GM23338 (cell line): ENCODE measurements at regions not wholly inside any gene's neighbourhood (a gene's known extent, or its start where the extent isn't known, plus 50 kb on each side); places are given as distances from the start of the nearest gene placed in this dataset.
A peak's percentile ranks its signal among the peaks of the same experiment; 100 is the strongest.

ENCODE experiments used
- ATAC-seq: fragments of 200-7000 bp; cut with Tn5 transposase; 3 replicates; pipeline ENCODE4 v1.9.1; 2020
- DNase-seq: peaks from one replicate; pipeline ENCODE4 v3.0.0-alpha.2; 2015; ENCODE audit warnings: low spot score
- H2AFZ ChIP-seq: fragments of 200-600 bp; sonication (generic); 2 replicates; pipeline ENCODE4 v1.8.0; 2016; ENCODE audit warnings: antibody characterized with exemption, mild to moderate bottlenecking, moderate library complexity
- H3F3A ChIP-seq: fragments of 200-600 bp; sonication (generic); replicated peaks from 2 replicates; pipeline ENCODE4 v1.8.0; 2017; ENCODE audit warnings: antibody characterized with exemption, mixed run types, low read depth
- H3K27ac ChIP-seq: fragments of 200-600 bp; sonication (generic); 2 replicates; pipeline ENCODE4 v1.6.1; 2016; ENCODE audit warnings: low read depth
- H3K27me3 ChIP-seq: fragments of 200-600 bp; sonication (generic); 2 replicates; pipeline ENCODE4 v1.8.0; 2016; ENCODE audit warnings: mild to moderate bottlenecking, mixed run types, moderate library complexity; ENCODE audit not compliant: insufficient read depth
- H3K36me3 ChIP-seq: fragments of 200-600 bp; sonication (generic); 2 replicates; pipeline ENCODE4 v1.8.0; 2016; ENCODE audit warnings: mild to moderate bottlenecking; ENCODE audit not compliant: insufficient read depth
- H3K4me1 ChIP-seq: fragments of 200-600 bp; sonication (generic); 2 replicates; pipeline ENCODE4 v1.8.0; 2016; ENCODE audit warnings: mild to moderate bottlenecking, moderate library complexity; ENCODE audit not compliant: insufficient read depth
- H3K4me2 ChIP-seq: fragments of 200-600 bp; sonication (generic); 2 replicates; pipeline ENCODE4 v1.7.1; 2017; ENCODE audit warnings: mixed run types
- H3K4me3 ChIP-seq: fragments of 200-600 bp; sonication (generic); 2 replicates; pipeline ENCODE4 v1.6.1; 2016; ENCODE audit warnings: mixed run types
- H3K79me2 ChIP-seq: fragments of 200-600 bp; sonication (generic); replicated peaks from 2 replicates; pipeline ENCODE4 v1.8.0; 2017; ENCODE audit warnings: mild to moderate bottlenecking; ENCODE audit not compliant: insufficient read depth
- H3K9me2 ChIP-seq: fragments of 200-600 bp; sonication (generic); 2 replicates; pipeline ENCODE4 v1.8.0; 2017; ENCODE audit not compliant: insufficient read depth
- H4K20me1 ChIP-seq: fragments of 200-600 bp; sonication (generic); replicated peaks from 2 replicates; pipeline ENCODE4 v1.8.0; 2017; ENCODE audit warnings: mild to moderate bottlenecking; ENCODE audit not compliant: insufficient read depth
- H3K27ac Mint-ChIP-seq: 2 replicates; pipeline ENCODE4 v1.8.0; 2020; ENCODE audit warnings: inconsistent platforms, mild to moderate bottlenecking, moderate library complexity, mixed read lengths
- H3K27me3 Mint-ChIP-seq: 3 replicates; pipeline ENCODE4 v1.8.0; 2022; ENCODE audit warnings: low read depth, mild to moderate bottlenecking, moderate library complexity, mixed read lengths, inconsistent platforms; ENCODE audit not compliant: insufficient read depth, poor library complexity
- H3K36me3 Mint-ChIP-seq: 3 replicates; pipeline ENCODE4 v1.8.0; 2021; ENCODE audit warnings: low read depth, mild to moderate bottlenecking, inconsistent platforms, moderate library complexity, mixed read lengths
- H3K4me1 Mint-ChIP-seq: 3 replicates; pipeline ENCODE4 v1.8.0; 2020; ENCODE audit warnings: mild to moderate bottlenecking, inconsistent platforms, mixed read lengths
- H3K4me3 Mint-ChIP-seq: 3 replicates; pipeline ENCODE4 v1.8.0; 2021; ENCODE audit warnings: moderate library complexity, mild to moderate bottlenecking, inconsistent platforms, mixed read lengths
- H3K9me3 Mint-ChIP-seq: 3 replicates; pipeline ENCODE4 v1.8.0; 2020; ENCODE audit warnings: moderate library complexity, mild to moderate bottlenecking, inconsistent platforms, mixed read lengths
- CREB1 ChIP-seq: fragments of 250-450 bp; sonication (Bioruptor Pico); IDR thresholded peaks from 2 replicates; pipeline ENCODE4 v1.5.0; 2020; ENCODE audit warnings: low read depth, mild to moderate bottlenecking, moderate library complexity
- EZH2 ChIP-seq: fragments of 200-600 bp; sonication (generic); IDR thresholded peaks from one replicate; pipeline ENCODE4 v1.8.0; 2017; ENCODE audit warnings: antibody characterized with exemption, mild to moderate bottlenecking, low read depth; ENCODE audit not compliant: unreplicated experiment
- EZH2phosphoT487 ChIP-seq: fragments of 200-600 bp; sonication (generic); IDR thresholded peaks from one replicate; pipeline ENCODE4 v1.8.1; 2018; ENCODE audit warnings: antibody characterized with exemption; ENCODE audit not compliant: unreplicated experiment
- JUNB ChIP-seq: IDR thresholded peaks from one replicate; pipeline ENCODE4 v1.6.1; 2016; ENCODE audit warnings: antibody characterized with exemption; ENCODE audit not compliant: unreplicated experiment
- NANOG ChIP-seq: IDR thresholded peaks from 2 replicates; pipeline ENCODE4 v1.6.1; 2016; ENCODE audit warnings: antibody characterized with exemption, borderline replicate concordance
- POLR2AphosphoS5 ChIP-seq: IDR thresholded peaks from 2 replicates; pipeline ENCODE4 v1.6.1; 2016; ENCODE audit warnings: antibody characterized with exemption, low read depth
- TF ChIP-seq, protein P1 (sequence below), 2 experiments: fragments of 200-600 bp in 1 of 2; sonication (generic) in 1 of 2; conservative IDR thresholded peaks; 2 replicates each; pipeline versions ENCODE4 v1.5.1 to v1.6.1; 2016 to 2017; ENCODE audit warnings: antibody characterized with exemption in 2 of 2, low read depth in 2 of 2, mild to moderate bottlenecking in 2 of 2, moderate library complexity in 1 of 2
- TF ChIP-seq, protein P2 (sequence below): IDR thresholded peaks from 2 replicates; pipeline ENCODE4 v1.6.1; 2016; ENCODE audit warnings: antibody characterized with exemption
- TF ChIP-seq, protein P3 (sequence below): IDR thresholded peaks from one replicate; pipeline ENCODE4 v1.6.1; 2018; ENCODE audit warnings: antibody characterized with exemption; ENCODE audit not compliant: unreplicated experiment

DNA sequence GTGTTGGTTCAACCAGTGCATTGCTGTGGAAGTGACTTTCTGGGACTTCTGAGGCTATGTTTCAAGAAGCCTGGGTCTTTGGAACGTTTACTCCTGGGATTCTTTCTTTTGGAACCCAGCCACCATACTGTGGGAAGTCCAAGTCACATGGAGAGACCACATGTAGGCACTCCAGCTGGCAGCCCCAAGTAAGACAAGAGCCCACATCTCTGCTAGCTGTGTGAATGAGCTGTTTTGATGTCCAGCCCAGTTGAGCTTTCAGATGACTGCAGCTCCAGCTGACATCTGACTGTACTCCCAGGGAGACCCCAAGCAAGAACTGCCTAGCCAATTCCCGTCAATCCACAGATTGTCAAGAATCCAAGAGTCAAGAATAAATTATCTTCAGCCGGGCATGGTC lies 60.1 kb upstream of the SPATA31D4 start (continued):
- TF ChIP-seq, protein P1, sequence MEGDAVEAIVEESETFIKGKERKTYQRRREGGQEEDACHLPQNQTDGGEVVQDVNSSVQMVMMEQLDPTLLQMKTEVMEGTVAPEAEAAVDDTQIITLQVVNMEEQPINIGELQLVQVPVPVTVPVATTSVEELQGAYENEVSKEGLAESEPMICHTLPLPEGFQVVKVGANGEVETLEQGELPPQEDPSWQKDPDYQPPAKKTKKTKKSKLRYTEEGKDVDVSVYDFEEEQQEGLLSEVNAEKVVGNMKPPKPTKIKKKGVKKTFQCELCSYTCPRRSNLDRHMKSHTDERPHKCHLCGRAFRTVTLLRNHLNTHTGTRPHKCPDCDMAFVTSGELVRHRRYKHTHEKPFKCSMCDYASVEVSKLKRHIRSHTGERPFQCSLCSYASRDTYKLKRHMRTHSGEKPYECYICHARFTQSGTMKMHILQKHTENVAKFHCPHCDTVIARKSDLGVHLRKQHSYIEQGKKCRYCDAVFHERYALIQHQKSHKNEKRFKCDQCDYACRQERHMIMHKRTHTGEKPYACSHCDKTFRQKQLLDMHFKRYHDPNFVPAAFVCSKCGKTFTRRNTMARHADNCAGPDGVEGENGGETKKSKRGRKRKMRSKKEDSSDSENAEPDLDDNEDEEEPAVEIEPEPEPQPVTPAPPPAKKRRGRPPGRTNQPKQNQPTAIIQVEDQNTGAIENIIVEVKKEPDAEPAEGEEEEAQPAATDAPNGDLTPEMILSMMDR (conservative IDR thresholded peaks at IDR 0.05; ENCODE audit: low read depth in 2 of 2) = no peak
- TF ChIP-seq EZH2phosphoT487 (no peak), POLR2AphosphoS5 (no peak), CREB1 (CRISPR knock-in tag) (no peak)
- TF ChIP-seq, protein P2, sequence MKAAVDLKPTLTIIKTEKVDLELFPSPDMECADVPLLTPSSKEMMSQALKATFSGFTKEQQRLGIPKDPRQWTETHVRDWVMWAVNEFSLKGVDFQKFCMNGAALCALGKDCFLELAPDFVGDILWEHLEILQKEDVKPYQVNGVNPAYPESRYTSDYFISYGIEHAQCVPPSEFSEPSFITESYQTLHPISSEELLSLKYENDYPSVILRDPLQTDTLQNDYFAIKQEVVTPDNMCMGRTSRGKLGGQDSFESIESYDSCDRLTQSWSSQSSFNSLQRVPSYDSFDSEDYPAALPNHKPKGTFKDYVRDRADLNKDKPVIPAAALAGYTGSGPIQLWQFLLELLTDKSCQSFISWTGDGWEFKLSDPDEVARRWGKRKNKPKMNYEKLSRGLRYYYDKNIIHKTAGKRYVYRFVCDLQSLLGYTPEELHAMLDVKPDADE = no peak

DNA sequence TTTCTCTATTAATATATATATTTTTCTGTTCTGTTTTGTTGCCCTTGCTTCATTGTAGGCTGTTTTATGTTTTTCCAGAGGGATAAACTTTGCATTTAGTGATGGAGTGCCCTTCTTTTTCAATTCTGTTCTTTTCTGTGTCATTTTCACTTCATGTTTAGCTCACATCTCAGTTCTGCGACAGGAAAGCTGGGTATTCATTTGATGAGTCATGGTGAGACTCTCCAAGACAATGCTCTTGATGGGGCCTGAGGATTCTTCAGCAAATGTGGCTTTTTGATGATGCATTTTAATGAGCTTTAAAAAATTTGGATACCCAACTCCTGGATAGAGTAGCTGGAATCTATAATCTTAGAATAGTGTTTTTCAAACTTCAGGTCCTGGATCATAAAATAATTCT lies 56.5 kb upstream of the SPATA31D4 start:
- H3K27ac Mint-ChIP-seq = peak overlapping the region; percentile 53
- TF ChIP-seq NANOG (no peak), CREB1 (CRISPR knock-in tag) (no peak), EZH2 (no peak), JUNB (no peak)
- TF ChIP-seq, protein P1 (conservative IDR thresholded peaks at IDR 0.05; ENCODE audit: low read depth in 2 of 2) = no peak
- TF ChIP-seq, protein P3, sequence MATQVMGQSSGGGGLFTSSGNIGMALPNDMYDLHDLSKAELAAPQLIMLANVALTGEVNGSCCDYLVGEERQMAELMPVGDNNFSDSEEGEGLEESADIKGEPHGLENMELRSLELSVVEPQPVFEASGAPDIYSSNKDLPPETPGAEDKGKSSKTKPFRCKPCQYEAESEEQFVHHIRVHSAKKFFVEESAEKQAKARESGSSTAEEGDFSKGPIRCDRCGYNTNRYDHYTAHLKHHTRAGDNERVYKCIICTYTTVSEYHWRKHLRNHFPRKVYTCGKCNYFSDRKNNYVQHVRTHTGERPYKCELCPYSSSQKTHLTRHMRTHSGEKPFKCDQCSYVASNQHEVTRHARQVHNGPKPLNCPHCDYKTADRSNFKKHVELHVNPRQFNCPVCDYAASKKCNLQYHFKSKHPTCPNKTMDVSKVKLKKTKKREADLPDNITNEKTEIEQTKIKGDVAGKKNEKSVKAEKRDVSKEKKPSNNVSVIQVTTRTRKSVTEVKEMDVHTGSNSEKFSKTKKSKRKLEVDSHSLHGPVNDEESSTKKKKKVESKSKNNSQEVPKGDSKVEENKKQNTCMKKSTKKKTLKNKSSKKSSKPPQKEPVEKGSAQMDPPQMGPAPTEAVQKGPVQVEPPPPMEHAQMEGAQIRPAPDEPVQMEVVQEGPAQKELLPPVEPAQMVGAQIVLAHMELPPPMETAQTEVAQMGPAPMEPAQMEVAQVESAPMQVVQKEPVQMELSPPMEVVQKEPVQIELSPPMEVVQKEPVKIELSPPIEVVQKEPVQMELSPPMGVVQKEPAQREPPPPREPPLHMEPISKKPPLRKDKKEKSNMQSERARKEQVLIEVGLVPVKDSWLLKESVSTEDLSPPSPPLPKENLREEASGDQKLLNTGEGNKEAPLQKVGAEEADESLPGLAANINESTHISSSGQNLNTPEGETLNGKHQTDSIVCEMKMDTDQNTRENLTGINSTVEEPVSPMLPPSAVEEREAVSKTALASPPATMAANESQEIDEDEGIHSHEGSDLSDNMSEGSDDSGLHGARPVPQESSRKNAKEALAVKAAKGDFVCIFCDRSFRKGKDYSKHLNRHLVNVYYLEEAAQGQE = no peak
- TF ChIP-seq, protein P2 = no peak
- H3K4me3 ChIP-seq = no peak overlapping the region

More for the DNA sequence above, 56.5 kb upstream of the SPATA31D4 start:
- Histone ChIP-seq H3K4me1 (no peaks in the 10 kb centered on the region), H2AFZ (peak overlapping the region; percentile 90), H3K79me2 (no peaks in the 10 kb centered on the region), H3K27ac (no peak overlapping the region), H3K4me2 (no peak overlapping the region), H3K36me3 (no peaks in the 10 kb centered on the region), H4K20me1 (no peaks in the 10 kb centered on the region), H3F3A (no peaks in the 10 kb centered on the region), H3K27me3 (no peaks in the 10 kb centered on the region), H3K9me2 (peaks cover 6% of the 10 kb centered on the region; the same call in 1 of the 2 replicates)
- DNase-seq (no peak), ATAC-seq (no peak)
- Mint-ChIP-seq H3K4me3 (no peak overlapping the region), H3K27me3 (no peaks in the 10 kb centered on the region), H3K9me3 (no peaks in the 10 kb centered on the region; the same call in 2 of the 3 replicates), H3K4me1 (peaks cover 5% of the 10 kb centered on the region), H3K36me3 (no peaks in the 10 kb centered on the region; the same call in 2 of the 3 replicates)
